Neural cell (in vitro differentiated cells): ENCODE measurements at regions not wholly inside any gene's neighbourhood (a gene's known extent, or its start where the extent isn't known, plus 50 kb on each side); places are given as distances from the start of the nearest gene placed in this dataset.

ENCODE experiments used
- H2AFZ ChIP-seq: fragments of 200-600, 300-800 bp; sonication (generic), shearing (Covaris generic); 2 replicates; pipeline ENCODE4 v1.6.0; 2014; ENCODE audit warnings: low read depth, mild to moderate bottlenecking, antibody characterized with exemption, low read length, moderate library complexity
- H3F3A ChIP-seq: fragments of 200-600 bp; shearing (Covaris generic); 2 replicates; pipeline ENCODE4 v1.6.1; 2016; ENCODE audit warnings: mild to moderate bottlenecking, moderate library complexity, mixed read lengths, antibody characterized with exemption, low read length; ENCODE audit not compliant: insufficient read depth, poor library complexity, severe bottlenecking
- H3K27ac ChIP-seq: fragments of 200-600, 300-800 bp; sonication (generic), shearing (Covaris generic); 2 replicates; pipeline ENCODE4 v1.5.1; 2014; ENCODE audit warnings: mild to moderate bottlenecking, low read length, moderate library complexity
- H3K27me3 ChIP-seq: fragments of 300-800, 200-600 bp; sonication (generic), shearing (Covaris generic); 2 replicates; pipeline ENCODE4 v1.6.0; 2014; ENCODE audit warnings: mild to moderate bottlenecking, low read depth, low read length, moderate library complexity; ENCODE audit not compliant: insufficient read depth
- H3K36me3 ChIP-seq: fragments of 300-800, 200-600 bp; sonication (generic), shearing (Covaris generic); 2 replicates; pipeline ENCODE4 v1.5.1; 2014; ENCODE audit warnings: mild to moderate bottlenecking, antibody characterized with exemption, low read length, moderate library complexity; ENCODE audit not compliant: insufficient read depth
- H3K4me2 ChIP-seq: fragments of 300-800, 200-600 bp; sonication (generic), shearing (Covaris generic); 2 replicates; pipeline ENCODE4 v1.6.0; 2014; ENCODE audit warnings: mild to moderate bottlenecking, low read length
- H3K4me3 ChIP-seq: fragments of 300-800, 200-600 bp; sonication (generic), shearing (Covaris generic); 2 replicates; pipeline ENCODE4 v1.5.1; 2014; ENCODE audit warnings: mild to moderate bottlenecking, low read length, moderate library complexity
- H3K79me2 ChIP-seq: fragments of 200-600 bp; shearing (Covaris generic); replicated peaks from 2 replicates; pipeline ENCODE4 v1.6.0; 2014; ENCODE audit warnings: mild to moderate bottlenecking, low read length, moderate library complexity; ENCODE audit not compliant: insufficient read depth
- H3K9ac ChIP-seq: fragments of 300-800, 200-600 bp; sonication (generic), shearing (Covaris generic); 2 replicates; pipeline ENCODE4 v1.6.1; 2016; ENCODE audit warnings: mild to moderate bottlenecking, low read length, mixed read lengths
- H3K9me2 ChIP-seq: fragments of 200-600 bp; shearing (Covaris generic); 2 replicates; pipeline ENCODE4 v1.6.1; 2016; ENCODE audit warnings: mild to moderate bottlenecking, low read length, mixed read lengths; ENCODE audit not compliant: insufficient read depth
- H3K9me3 ChIP-seq: fragments of 200-600, 300-800 bp; sonication (generic), shearing (Covaris generic); 2 replicates; pipeline ENCODE4 v1.6.1; 2016; ENCODE audit warnings: mild to moderate bottlenecking, mixed run types, low read length, moderate library complexity, mixed read lengths
- H4K20me1 ChIP-seq: fragments of 200-600 bp; shearing (Covaris generic); 2 replicates; pipeline ENCODE4 v1.6.1; 2016; ENCODE audit warnings: mild to moderate bottlenecking, mixed run types; ENCODE audit not compliant: insufficient read depth
- EP300 ChIP-seq: fragments of 450-650 bp; conservative IDR thresholded peaks from 2 replicates; pipeline ENCODE4 v1.6.1; 2014; ENCODE audit warnings: antibody characterized with exemption, mild to moderate bottlenecking, moderate library complexity; ENCODE audit not compliant: poor library complexity, severe bottlenecking
- EZH2 ChIP-seq: fragments of 200-600, 300-800 bp; shearing (Covaris generic), sonication (generic); IDR thresholded peaks from 2 replicates; pipeline ENCODE4 v1.6.1; 2014; ENCODE audit warnings: antibody characterized with exemption, low read length, borderline replicate concordance, mild to moderate bottlenecking; ENCODE audit not compliant: insufficient read depth, poor library complexity, severe bottlenecking
- MXI1 ChIP-seq: fragments of 450-650 bp; conservative IDR thresholded peaks from 2 replicates; pipeline ENCODE4 v1.6.1; 2014; ENCODE audit warnings: antibody characterized with exemption, mild to moderate bottlenecking; ENCODE audit not compliant: poor library complexity, severe bottlenecking
- POLR2AphosphoS5 ChIP-seq: IDR thresholded peaks from 2 replicates; pipeline ENCODE4 v1.6.1; 2012
- RAD21 ChIP-seq: fragments of 450-650 bp; conservative IDR thresholded peaks from 2 replicates; pipeline ENCODE4 v1.6.1; 2014; ENCODE audit warnings: antibody characterized with exemption, mild to moderate bottlenecking, moderate library complexity
- SMC3 ChIP-seq: fragments of 450-650 bp; conservative IDR thresholded peaks from 2 replicates; pipeline ENCODE4 v1.6.1; 2014; ENCODE audit warnings: antibody characterized with exemption, mild to moderate bottlenecking, moderate library complexity; ENCODE audit not compliant: poor library complexity
- TAF1 ChIP-seq: IDR thresholded peaks from 2 replicates; pipeline ENCODE4 v1.6.1; 2012; ENCODE audit warnings: low read depth
- TF ChIP-seq, protein P1 (sequence below): IDR thresholded peaks from 2 replicates; pipeline ENCODE4 v1.6.1; 2012; ENCODE audit warnings: borderline replicate concordance
- TF ChIP-seq, protein P2 (sequence below): fragments of 450-650 bp; IDR thresholded peaks from 2 replicates; pipeline ENCODE4 v1.5.1; 2014; ENCODE audit warnings: antibody characterized with exemption, mild to moderate bottlenecking, moderate library complexity; ENCODE audit not compliant: poor library complexity, severe bottlenecking

DNA sequence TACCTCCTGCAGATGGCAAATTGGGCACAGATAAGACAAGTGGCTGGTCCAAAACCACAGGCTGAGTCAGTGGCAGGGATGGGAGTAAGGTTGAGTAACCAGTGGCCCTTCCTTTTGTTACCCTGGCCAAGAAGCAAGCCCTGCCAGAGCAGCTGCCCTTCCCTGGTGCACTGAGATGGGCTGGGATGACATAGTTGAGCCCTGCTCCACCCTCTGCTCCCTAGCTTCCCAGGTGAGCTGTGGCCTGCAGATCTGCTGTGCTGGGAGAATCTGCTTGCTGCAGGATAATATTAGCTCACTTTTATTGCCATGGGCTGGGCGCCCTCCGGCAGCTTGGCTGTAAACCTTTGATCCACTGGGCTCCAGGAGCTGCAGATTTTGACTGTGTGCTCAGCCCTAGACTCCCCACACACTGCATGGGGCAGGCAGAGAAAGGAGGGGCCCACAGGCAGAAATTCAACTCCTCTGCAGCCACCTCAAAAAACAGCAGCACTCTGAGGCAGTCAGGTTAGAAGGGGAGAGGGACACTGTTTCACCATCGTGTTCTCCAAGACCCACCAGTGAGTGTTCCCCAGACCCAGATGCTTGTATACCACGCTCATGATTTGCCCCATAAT lies 101.8 kb downstream of the CBLN1 start:
- TF ChIP-seq, protein P1, sequence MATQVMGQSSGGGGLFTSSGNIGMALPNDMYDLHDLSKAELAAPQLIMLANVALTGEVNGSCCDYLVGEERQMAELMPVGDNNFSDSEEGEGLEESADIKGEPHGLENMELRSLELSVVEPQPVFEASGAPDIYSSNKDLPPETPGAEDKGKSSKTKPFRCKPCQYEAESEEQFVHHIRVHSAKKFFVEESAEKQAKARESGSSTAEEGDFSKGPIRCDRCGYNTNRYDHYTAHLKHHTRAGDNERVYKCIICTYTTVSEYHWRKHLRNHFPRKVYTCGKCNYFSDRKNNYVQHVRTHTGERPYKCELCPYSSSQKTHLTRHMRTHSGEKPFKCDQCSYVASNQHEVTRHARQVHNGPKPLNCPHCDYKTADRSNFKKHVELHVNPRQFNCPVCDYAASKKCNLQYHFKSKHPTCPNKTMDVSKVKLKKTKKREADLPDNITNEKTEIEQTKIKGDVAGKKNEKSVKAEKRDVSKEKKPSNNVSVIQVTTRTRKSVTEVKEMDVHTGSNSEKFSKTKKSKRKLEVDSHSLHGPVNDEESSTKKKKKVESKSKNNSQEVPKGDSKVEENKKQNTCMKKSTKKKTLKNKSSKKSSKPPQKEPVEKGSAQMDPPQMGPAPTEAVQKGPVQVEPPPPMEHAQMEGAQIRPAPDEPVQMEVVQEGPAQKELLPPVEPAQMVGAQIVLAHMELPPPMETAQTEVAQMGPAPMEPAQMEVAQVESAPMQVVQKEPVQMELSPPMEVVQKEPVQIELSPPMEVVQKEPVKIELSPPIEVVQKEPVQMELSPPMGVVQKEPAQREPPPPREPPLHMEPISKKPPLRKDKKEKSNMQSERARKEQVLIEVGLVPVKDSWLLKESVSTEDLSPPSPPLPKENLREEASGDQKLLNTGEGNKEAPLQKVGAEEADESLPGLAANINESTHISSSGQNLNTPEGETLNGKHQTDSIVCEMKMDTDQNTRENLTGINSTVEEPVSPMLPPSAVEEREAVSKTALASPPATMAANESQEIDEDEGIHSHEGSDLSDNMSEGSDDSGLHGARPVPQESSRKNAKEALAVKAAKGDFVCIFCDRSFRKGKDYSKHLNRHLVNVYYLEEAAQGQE: no peak
- no peak for TF ChIP-seq EZH2
- TF ChIP-seq POLR2AphosphoS5: no peak
- no peak for TF ChIP-seq RAD21
- no peak for TF ChIP-seq EP300
- TF ChIP-seq, protein P2, sequence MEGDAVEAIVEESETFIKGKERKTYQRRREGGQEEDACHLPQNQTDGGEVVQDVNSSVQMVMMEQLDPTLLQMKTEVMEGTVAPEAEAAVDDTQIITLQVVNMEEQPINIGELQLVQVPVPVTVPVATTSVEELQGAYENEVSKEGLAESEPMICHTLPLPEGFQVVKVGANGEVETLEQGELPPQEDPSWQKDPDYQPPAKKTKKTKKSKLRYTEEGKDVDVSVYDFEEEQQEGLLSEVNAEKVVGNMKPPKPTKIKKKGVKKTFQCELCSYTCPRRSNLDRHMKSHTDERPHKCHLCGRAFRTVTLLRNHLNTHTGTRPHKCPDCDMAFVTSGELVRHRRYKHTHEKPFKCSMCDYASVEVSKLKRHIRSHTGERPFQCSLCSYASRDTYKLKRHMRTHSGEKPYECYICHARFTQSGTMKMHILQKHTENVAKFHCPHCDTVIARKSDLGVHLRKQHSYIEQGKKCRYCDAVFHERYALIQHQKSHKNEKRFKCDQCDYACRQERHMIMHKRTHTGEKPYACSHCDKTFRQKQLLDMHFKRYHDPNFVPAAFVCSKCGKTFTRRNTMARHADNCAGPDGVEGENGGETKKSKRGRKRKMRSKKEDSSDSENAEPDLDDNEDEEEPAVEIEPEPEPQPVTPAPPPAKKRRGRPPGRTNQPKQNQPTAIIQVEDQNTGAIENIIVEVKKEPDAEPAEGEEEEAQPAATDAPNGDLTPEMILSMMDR: no peak
- TF ChIP-seq MXI1: no peak
- TF ChIP-seq TAF1: no peak
- TF ChIP-seq SMC3: no peak
- no peaks in the 10 kb centered on the region for H3K79me2 ChIP-seq
- H3K9me3 ChIP-seq: no peaks in the 10 kb centered on the region
- no peaks in the 10 kb centered on the region for H3K27me3 ChIP-seq
- H3K4me2 ChIP-seq: no peak overlapping the region
- no peak overlapping the region for H3K9ac ChIP-seq
- H2AFZ ChIP-seq: no peak overlapping the region
- no peaks in the 10 kb centered on the region for H3K9me2 ChIP-seq
- H4K20me1 ChIP-seq: no peaks in the 10 kb centered on the region
- H3K36me3 ChIP-seq: no peaks in the 10 kb centered on the region
- no peak overlapping the region for H3K27ac ChIP-seq
- no peaks in the 10 kb centered on the region for H3F3A ChIP-seq
- no peak overlapping the region for H3K4me3 ChIP-seq

DNA sequence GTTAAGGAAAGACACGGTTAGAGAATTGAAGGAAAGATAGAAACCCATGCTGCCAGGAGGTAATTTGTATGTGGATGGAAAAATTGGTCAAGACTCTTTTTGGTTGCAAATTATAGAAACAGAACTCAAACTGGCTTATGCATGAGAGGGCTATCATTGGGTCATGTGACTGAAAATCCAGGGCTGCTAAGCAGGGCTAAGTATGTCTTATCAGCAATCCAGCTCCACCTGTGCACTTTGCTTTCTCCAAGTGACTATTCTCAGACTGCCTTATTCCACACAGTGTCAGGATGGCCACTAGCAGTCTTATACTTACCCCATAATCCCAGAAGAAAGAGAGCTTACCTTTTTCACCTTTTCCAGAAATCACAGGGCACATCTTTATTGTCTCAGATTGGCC lies 113.5 kb downstream of the CBLN1 start:
- H2AFZ ChIP-seq: no peak overlapping the region

More for the DNA sequence above, 113.5 kb downstream of the CBLN1 start:
- Histone ChIP-seq H3K79me2 (no peaks in the 10 kb centered on the region), H3K9me3 (no peaks in the 10 kb centered on the region), H3K36me3 (no peaks in the 10 kb centered on the region), H3K27ac (no peak overlapping the region), H4K20me1 (no peaks in the 10 kb centered on the region), H3K9me2 (no peaks in the 10 kb centered on the region), H3K27me3 (no peaks in the 10 kb centered on the region), H3K4me2 (no peak overlapping the region), H3K9ac (no peak overlapping the region), H3F3A (no peaks in the 10 kb centered on the region), H3K4me3 (no peak overlapping the region)
- TF ChIP-seq, protein P2: no peak
- TF ChIP-seq RAD21 (no peak), EZH2 (no peak)
- TF ChIP-seq, protein P1: no peak
